Progenitor cell of endocrine pancreas (in vitro differentiated cells): ENCODE measurements at regions not wholly inside any gene's neighbourhood (a gene's known extent, or its start where the extent isn't known, plus 50 kb on each side); places are given as distances from the start of the nearest gene placed in this dataset.

ENCODE experiments used
- DNase-seq: peaks from one replicate; pipeline ENCODE4 v3.0.0; 2021; ENCODE audit warnings: low spot score; ENCODE audit not compliant: unreplicated experiment
- H3K27ac Mint-ChIP-seq: 2 replicates; pipeline ENCODE4 v1.8.0; 2021; ENCODE audit warnings: mild to moderate bottlenecking, moderate library complexity, mixed read lengths
- H3K27me3 Mint-ChIP-seq: 2 replicates; pipeline ENCODE4 v1.8.0; 2021; ENCODE audit warnings: mixed read lengths
- H3K36me3 Mint-ChIP-seq: 2 replicates; pipeline ENCODE4 v1.8.0; 2022; ENCODE audit warnings: mixed read lengths; ENCODE audit not compliant: insufficient read depth
- H3K4me1 Mint-ChIP-seq: 2 replicates; pipeline ENCODE4 v1.8.0; 2021; ENCODE audit warnings: low read depth, mixed read lengths
- H3K4me3 Mint-ChIP-seq: 2 replicates; pipeline ENCODE4 v1.8.0; 2021; ENCODE audit warnings: low read depth, mild to moderate bottlenecking, moderate library complexity, mixed read lengths
- H3K9me3 Mint-ChIP-seq: 2 replicates; pipeline ENCODE4 v1.8.0; 2021; ENCODE audit warnings: low read depth, mixed read lengths
- TF ChIP-seq, protein P1 (sequence below): fragments of 200-600 bp; sonication (generic); IDR thresholded peaks from one replicate; pipeline ENCODE4 v1.5.0; 2021; ENCODE audit warnings: antibody characterized with exemption, mild to moderate bottlenecking; ENCODE audit not compliant: unreplicated experiment

DNA sequence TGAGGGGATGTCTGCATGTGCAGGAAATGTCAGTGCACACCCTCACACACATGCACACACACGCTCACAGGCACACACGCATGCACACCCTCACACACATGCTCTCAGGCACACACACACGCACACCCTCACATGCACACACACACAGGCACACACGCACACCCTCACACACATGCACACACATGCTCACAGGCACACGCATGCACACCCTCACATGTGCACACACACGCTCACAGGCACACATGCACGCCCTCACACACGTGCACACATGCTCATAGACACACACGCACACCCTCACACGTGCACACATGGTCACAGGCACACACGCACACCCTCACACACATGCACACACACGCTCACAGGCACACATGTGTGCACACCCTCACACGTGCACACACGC is 77.6 kb upstream of the ZNF469 start:
- TF ChIP-seq, protein P1, sequence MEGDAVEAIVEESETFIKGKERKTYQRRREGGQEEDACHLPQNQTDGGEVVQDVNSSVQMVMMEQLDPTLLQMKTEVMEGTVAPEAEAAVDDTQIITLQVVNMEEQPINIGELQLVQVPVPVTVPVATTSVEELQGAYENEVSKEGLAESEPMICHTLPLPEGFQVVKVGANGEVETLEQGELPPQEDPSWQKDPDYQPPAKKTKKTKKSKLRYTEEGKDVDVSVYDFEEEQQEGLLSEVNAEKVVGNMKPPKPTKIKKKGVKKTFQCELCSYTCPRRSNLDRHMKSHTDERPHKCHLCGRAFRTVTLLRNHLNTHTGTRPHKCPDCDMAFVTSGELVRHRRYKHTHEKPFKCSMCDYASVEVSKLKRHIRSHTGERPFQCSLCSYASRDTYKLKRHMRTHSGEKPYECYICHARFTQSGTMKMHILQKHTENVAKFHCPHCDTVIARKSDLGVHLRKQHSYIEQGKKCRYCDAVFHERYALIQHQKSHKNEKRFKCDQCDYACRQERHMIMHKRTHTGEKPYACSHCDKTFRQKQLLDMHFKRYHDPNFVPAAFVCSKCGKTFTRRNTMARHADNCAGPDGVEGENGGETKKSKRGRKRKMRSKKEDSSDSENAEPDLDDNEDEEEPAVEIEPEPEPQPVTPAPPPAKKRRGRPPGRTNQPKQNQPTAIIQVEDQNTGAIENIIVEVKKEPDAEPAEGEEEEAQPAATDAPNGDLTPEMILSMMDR, result no peak
- H3K9me3 Mint-ChIP-seq, result peaks cover 4% of the 10 kb centered on the region
- no peaks in the 10 kb centered on the region for H3K4me1 Mint-ChIP-seq
- DNase-seq, result no peak
- H3K4me3 Mint-ChIP-seq, result no peak overlapping the region
- H3K27me3 Mint-ChIP-seq, result peaks cover 41% of the 10 kb centered on the region
- H3K36me3 Mint-ChIP-seq, result no peaks in the 10 kb centered on the region
- no peak overlapping the region for H3K27ac Mint-ChIP-seq

DNA sequence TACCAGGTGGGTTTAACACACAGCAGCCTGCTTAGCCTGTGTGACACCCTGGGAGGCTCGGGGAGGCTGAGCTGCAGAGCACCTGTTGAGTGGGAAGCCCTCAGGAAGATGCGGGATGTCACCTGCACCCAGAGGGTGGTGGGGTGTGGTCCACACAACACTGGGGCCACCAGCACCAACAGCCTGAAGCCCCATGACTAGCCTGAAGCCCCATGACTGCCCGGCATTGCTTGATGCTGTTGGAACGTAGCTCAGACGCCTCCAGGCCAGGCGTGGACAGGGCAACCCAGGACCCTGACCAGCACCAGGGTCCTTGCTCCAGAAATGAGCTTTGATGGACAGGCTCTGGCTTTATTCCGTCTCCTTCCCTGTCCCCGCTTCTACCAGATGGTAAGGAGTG is 76.3 kb upstream of the ZNF469 start:
- no peak overlapping the region for H3K4me3 Mint-ChIP-seq
- H3K27ac Mint-ChIP-seq, result no peak overlapping the region
- TF ChIP-seq, protein P1, result no peak
- H3K27me3 Mint-ChIP-seq, result peaks cover 40% of the 10 kb centered on the region
- no peaks in the 10 kb centered on the region for H3K4me1 Mint-ChIP-seq
- no peak for DNase-seq
- H3K36me3 Mint-ChIP-seq, result no peaks in the 10 kb centered on the region
- H3K9me3 Mint-ChIP-seq, result peaks cover 4% of the 10 kb centered on the region

DNA sequence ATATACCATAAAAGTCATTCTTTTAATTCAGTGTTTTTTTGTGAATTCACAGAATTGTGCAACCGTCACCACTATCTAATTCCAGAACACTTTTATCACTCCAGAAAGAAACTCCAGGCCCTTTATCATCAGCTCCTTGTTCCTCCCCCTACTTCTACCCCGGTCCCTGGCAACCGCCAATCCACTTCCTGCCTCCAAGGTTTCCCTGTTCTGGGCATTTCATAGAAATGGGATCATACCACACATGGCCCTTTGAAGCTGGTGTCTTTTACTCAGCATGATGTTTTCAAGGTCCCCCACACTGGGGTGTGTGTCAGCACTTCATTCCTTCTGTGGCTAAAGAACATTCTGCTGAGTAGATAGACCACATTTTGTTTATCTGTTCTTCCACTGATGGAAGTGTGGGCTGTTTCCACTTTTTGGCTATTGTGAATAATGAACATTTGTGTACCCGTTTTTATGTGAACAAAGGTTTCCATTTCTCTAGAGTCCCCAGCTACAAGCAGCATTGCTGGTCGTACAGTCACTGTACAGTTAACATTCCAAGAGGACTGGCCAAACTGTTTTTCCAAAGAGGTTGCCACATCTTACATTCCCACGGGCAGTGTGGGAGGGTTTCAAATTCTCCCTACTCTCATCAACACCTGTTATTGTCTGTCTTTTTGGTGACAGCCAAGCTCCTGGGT is 75.8 kb upstream of the ZNF469 start:
- Mint-ChIP-seq H3K27ac (no peak overlapping the region), H3K36me3 (no peaks in the 10 kb centered on the region), H3K4me3 (no peak overlapping the region), H3K4me1 (no peaks in the 10 kb centered on the region), H3K9me3 (peaks cover 8% of the 10 kb centered on the region), H3K27me3 (peaks cover 42% of the 10 kb centered on the region)
- TF ChIP-seq, protein P1, result no peak
- DNase-seq, result no peak

DNA sequence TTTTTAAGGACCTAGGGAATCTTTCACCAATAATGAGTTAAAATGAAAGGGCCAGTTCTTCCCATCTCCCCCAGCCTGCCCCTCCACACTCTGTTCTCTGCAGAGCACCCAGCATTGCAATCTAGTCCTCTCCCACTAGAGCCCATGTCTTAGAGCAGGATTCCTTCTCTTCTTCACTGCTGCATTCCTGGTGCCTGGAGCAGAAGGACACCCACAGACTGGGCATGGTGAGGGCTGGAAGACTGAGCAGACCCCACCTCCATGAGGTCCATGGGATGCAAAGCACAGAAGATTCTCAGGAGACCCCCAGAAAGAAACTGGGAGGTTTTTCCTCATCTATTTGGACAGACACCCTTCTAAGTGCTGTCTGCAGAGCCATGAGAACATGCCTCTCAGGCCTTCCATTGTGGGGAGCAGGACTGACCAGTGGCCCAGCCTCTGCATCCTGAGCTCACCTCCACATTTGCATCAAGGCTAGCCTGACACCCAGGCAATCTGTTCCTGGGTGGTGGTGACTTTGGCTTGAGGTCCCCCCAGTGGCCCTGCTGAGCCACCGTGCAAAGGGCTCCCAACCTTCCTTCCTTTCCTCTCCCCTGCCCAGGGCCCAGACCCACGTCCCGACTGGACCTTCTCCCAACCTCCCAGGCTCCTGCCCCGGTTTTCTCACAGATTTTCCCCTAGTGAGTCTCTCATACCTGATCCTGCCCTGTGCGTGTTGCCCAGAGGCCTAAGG is 74.2 kb upstream of the ZNF469 start:
- no peak for DNase-seq
- no peaks in the 10 kb centered on the region for H3K4me1 Mint-ChIP-seq
- H3K9me3 Mint-ChIP-seq, result peaks cover 15% of the 10 kb centered on the region
- no peak overlapping the region for H3K27ac Mint-ChIP-seq
- TF ChIP-seq, protein P1, result no peak
- H3K4me3 Mint-ChIP-seq, result no peak overlapping the region
- H3K36me3 Mint-ChIP-seq, result peaks cover 2% of the 10 kb centered on the region
- peaks cover 46% of the 10 kb centered on the region for H3K27me3 Mint-ChIP-seq

DNA sequence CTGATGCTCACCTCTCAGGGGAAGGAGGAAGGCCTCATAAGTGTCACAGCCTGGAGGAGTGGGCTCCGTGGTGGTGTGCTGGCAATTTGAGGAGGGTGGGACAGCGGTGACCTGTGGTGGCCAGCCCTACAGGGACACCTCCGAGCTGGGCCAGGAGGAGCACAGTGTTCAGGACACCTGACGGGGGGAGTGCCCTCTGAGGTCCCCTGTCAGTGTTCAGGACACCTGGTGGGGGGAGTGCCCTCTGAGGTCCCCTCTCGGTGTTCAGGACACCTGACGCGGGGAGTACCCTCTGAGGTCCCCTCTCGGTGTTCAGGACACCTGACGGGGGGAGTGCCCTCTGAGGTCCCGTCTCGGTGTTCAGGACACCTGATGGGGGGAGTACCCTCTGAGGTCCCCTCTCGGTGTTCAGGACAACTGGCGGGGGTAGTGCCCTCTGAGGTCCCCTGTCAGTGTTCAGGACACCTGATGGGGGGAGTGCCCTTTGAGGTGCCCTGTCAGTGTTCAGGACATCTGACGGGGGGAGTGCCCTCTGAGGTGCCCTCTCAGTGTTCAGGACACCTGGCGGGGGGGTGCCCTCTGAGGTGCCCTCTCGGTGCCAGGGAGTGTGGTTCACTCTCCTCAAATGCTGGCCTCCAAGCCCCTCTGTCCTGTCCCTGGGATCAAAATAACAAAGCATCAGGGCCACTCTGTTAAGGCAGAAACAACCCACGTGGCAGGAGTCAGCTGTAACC is 73.4 kb upstream of the ZNF469 start:
- Mint-ChIP-seq H3K4me1 (no peaks in the 10 kb centered on the region), H3K36me3 (peaks cover 2% of the 10 kb centered on the region), H3K27me3 (peaks cover 47% of the 10 kb centered on the region), H3K27ac (no peak overlapping the region), H3K9me3 (peaks cover 15% of the 10 kb centered on the region), H3K4me3 (no peak overlapping the region)
- no peak for DNase-seq
- TF ChIP-seq, protein P1, result no peak
